AG04449 (cell line): ENCODE measurements at regions not wholly inside any gene's neighbourhood (a gene's known extent, or its start where the extent isn't known, plus 50 kb on each side); places are given as distances from the start of the nearest gene placed in this dataset.
"Not testable (repeated sequence)": the region's sequence is repeated elsewhere in the genome, so short reads cannot be mapped to it uniquely, and the experiment has no call there.

Experiments
- CTCF ChIA-PET: fragments of 350-600 bp; formaldehyde crosslinking; extraction: SDS; loops from one replicate; lab custom pipeline; 2021; ENCODE audit warnings: antibody characterized with exemption; lab: Yijun Ruan, JAX
- POLR2A ChIA-PET: fragments of 400-600, 350-600 bp; formaldehyde crosslinking; extraction: SDS; loops from one replicate; lab custom pipeline; 2020; ENCODE audit warnings: antibody characterized with exemption, inconsistent platforms; lab: Yijun Ruan, JAX
- DNase-seq: peaks from one replicate; pipeline ENCODE4 v3.0.0-alpha.2; 2010; ENCODE audit warnings: low read depth, low spot score
- H3K4me3 ChIP-seq: 2 replicates; pipeline ENCODE4 v1.5.1; 2011; ENCODE audit warnings: low read depth, mild to moderate bottlenecking, control low read depth, low read length
- TF ChIP-seq, protein P1 (sequence below): IDR thresholded peaks from one replicate; pipeline ENCODE4 v1.5.1; 2011; ENCODE audit warnings: mild to moderate bottlenecking, moderate library complexity, low read length, control low read depth, inconsistent platforms; ENCODE audit not compliant: insufficient read depth; ENCODE audit errors: missing control alignments

DNA sequence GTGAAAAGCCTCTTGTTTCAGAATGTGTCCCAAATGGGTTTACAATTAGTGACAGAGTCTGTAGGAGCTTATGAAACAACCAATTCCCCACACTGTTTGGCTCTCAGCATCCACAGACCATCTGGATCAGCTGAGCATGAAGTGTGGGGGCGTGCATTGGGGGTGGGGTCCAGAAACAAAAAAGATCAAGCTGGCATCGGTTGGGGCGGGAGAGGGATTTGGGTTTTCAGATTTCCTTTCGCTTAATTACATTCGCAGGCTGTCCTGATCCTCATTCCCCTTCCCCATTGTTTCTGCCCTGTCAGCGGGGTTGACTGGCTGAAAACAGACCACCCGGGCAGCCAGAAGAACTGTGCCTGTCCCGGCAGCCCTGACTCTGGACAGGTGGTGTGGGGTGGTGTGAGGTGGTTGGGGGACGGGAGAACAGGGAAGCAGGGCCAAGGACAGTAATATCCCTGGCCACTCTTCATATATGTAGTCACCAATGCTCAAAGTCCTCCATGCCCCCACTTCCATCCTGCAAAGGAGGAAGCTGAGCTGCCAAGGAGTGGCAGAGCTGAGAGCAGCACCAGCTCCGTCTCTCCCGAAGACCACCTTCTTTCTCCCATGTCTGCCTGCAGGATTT lies 92.0 kb downstream of the IER5 start:
- TF ChIP-seq, protein P1, sequence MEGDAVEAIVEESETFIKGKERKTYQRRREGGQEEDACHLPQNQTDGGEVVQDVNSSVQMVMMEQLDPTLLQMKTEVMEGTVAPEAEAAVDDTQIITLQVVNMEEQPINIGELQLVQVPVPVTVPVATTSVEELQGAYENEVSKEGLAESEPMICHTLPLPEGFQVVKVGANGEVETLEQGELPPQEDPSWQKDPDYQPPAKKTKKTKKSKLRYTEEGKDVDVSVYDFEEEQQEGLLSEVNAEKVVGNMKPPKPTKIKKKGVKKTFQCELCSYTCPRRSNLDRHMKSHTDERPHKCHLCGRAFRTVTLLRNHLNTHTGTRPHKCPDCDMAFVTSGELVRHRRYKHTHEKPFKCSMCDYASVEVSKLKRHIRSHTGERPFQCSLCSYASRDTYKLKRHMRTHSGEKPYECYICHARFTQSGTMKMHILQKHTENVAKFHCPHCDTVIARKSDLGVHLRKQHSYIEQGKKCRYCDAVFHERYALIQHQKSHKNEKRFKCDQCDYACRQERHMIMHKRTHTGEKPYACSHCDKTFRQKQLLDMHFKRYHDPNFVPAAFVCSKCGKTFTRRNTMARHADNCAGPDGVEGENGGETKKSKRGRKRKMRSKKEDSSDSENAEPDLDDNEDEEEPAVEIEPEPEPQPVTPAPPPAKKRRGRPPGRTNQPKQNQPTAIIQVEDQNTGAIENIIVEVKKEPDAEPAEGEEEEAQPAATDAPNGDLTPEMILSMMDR = no peak
- POLR2A ChIA-PET = no interaction called here
- CTCF ChIA-PET = interaction anchor here (0.8 to 2.9 kb wide), 4 partner anchors 9 to 299 kb away, joined by 3 to 20 read pairs (median 4); no protein-coding TSS in a partner anchor
- H3K4me3 ChIP-seq = no peak overlapping the region
- DNase-seq = no peak

DNA sequence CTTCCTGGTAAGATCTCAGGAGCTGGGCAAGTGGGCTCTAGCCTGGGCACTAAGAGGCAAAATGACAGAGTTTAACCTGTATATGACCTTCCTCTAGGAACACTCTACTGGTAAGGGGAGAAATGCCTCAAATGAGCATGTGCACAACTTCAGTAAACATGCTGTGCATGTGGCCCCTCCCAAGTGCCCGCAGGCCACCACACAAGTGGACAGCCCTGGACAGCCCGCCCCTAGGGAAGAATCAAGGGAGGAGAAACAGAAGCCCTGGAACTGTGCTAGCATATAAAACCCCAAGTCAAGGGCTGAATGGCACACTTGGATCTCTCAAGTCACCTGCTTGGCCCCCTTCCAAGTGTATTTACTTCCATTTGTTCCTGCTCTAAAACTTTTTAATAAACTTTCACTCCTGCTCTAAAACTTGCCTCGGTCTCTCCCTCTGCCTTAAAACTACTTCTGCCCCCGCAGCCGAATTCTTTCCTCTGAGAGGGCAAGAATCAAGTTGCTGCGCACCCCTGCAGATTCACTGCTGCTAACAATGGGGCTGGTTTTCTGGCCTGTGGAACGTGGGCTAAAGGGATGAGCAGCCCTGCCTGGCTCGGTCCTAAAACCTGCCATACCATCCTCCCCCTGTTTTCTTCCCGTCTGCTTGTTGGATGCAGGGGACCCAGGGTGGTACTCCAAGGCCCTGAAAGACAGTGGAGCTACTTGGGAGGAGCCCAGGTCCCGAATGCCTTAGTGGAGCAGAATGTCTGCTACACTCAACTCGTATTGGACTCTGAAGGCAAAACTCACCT lies 93.5 kb downstream of the IER5 start:
- CTCF ChIA-PET = interaction anchor here (1.0 kb wide), 1 partner anchor 8 kb away, joined by 6 read pairs; no protein-coding TSS in a partner anchor
- no peak overlapping the region for H3K4me3 ChIP-seq
- POLR2A ChIA-PET = no interaction called here

DNA sequence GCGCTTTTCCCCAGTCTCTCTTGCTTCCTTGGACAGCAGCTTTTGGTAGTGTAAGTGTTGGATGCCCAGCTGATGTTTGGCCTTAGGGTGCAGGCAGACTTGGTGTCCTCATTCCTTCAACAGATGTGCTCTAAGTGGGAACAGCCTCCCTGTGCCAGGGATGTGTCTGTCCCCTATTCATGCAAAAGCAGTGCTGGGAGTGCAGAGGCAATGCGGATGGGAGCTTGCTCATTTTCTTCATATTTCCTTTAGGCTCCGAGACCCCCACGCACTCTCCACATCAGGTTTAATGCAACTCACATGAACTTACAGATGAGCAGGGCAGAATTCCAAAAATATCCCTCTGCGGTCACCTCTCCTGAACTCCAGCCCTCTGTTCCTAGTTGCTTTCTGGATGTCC lies 96.1 kb downstream of the IER5 start:
- ChIA-PET CTCF (interaction anchor here (2.1 to 2.6 kb wide), 2 partner anchors 239 to 241 kb away, joined by 5 to 20 read pairs; no protein-coding TSS in a partner anchor), POLR2A (no interaction called here)
- TF ChIP-seq, protein P1 = no peak
- H3K4me3 ChIP-seq = no peak overlapping the region
- no peak for DNase-seq

More for the DNA sequence above, 93.5 kb downstream of the IER5 start:
- no peak for DNase-seq
- TF ChIP-seq, protein P1 = no peak

DNA sequence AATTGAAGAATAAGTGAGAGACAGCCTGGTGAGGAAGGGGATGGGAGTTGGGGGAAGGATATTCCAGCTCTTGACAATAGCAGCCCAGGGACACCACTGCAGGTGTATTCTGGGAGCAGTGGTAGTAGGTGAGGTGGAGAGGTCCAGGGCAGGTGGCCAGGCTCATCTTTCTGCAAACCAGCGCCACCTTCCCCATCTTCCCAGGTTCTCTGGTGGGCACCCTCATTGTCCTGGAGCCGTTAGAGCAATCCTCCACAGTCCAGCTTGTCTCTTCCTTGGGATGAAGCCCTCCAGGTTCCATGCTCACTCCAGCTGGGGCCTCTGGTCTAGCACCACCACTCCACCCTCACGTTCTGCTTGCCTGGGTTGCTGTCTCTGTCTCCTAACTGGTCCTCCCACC lies 97.0 kb downstream of the IER5 start:
- TF ChIP-seq, protein P1 = no peak
- H3K4me3 ChIP-seq = no peak overlapping the region
- ChIA-PET CTCF (interaction anchor here (0.6 to 2.6 kb wide), 5 partner anchors 9 to 246 kb away, joined by 3 to 20 read pairs (median 3); no protein-coding TSS in a partner anchor), POLR2A (no interaction called here)
- no peak for DNase-seq

DNA sequence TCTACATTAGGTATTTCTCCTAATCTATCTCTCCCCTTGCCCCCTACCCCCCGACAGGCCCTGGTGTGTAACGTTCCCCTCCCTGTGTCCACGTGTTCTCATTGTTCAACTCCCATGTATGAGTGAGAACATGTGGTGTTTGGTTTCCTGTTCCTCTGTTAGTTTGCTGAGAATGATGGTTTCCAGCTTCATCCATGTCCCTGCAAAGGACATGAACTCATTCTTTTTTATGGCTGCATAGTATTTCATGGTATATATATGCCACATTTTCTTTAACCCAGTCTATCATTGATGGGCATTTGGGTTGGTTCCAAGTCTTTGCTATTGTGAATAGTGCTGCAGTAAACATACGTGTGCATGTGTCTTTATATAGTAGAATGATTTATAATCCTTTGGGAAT lies 97.6 kb downstream of the IER5 start:
- CTCF ChIA-PET = interaction anchor here (1.5 to 8.5 kb wide), 5 partner anchors 16 to 244 kb away, joined by 3 to 131 read pairs (median 52); no protein-coding TSS in a partner anchor
- DNase-seq, POLR2A ChIA-PET, H3K4me3 ChIP-seq: not testable (repeated sequence)

DNA sequence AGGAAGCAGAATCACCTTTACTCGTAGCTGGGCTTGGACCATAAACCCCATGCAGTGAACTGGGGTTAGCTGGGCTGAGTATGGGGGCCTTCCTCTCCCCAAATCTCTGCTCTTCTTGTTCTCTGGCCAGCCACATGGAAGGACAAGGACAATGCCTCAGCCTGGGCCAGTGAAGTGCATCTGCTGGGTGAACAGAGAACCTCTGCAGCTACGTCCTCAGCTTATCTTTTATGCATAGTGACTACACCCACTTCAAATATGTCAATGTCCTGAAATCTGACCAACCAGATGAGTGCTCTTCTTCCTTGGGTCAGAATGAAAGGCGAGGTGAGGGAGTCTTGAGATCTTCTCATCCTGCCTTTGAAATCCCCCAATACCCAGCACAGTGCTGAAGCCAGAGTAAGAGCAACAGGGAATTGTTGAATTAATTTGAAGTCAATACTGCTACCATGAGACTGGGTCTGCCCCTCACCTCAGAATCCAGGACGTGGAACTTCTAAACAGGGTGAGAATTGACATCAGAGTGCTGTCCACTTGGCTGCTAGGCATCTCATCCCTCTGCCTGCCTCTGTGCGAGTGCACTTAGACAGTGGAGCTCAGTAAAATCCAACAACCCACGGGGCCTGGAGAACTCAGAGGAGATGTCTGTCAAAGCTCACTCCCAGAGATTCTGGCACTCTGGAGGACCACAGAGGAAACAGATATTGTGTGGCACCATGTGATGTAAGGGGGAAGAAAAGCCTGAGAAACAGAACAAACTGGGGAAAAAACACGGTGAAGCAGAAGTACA lies 99.0 kb downstream of the IER5 start:
- ChIA-PET CTCF (interaction anchor here (1.5 to 8.5 kb wide), 5 partner anchors 20 to 242 kb away, joined by 3 to 131 read pairs (median 52); no protein-coding TSS in a partner anchor), POLR2A (no interaction called here)
- TF ChIP-seq, protein P1 = no peak
- H3K4me3 ChIP-seq = no peak overlapping the region
- DNase-seq = no peak
